NCI-H2171 treated with DMSO at 0.1 percent for 48 hours (cell line): ENCODE measurements at regions not wholly inside any gene's neighbourhood (a gene's known extent, or its start where the extent isn't known, plus 50 kb on each side); places are given as distances from the start of the nearest gene placed in this dataset.

Experiments used
- DNase-seq: peaks from one replicate; lab custom pipeline; 2025; lab: John Stamatoyannopoulos, UW

DNA sequence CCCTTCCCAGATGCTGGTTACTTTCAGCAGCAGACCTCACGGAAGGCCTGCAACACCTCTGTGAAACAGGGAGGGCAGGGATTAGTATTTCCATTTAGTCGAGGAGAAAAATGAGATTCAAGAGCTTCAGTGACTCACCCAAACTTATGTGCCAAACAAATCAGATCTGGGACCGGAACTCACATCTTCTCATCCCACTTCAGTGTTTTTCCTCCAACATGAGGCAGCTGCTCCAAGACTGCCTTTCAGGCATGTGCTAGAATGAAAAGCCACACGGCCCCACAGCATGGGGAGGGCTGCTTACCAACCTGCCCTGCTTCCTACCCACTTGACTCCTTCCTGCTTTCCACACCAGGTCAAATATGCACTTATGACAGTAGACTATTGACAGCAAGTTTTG lies 129.4 kb upstream of the SLC24A5 start:
- DNase-seq: no peak

DNA sequence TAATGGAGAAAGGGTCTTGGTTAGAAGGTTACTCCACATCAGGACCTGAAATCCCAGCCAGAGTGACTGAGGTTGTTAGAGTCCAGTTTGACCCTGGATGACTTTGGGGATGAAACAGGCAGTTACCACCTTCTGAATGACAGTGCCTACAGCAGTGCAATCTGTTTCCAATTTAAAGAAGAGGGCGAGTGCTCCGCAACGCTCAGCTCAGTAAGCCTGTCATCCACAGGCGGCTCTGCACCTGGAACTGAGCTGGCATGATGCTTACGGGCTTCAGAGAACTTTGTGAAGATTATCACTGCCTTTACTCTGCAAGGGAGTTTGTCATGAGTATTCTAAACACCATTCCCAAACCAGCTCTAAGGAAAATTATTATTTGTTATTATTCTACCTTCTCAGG lies 127.7 kb upstream of the SLC24A5 start:
- no peak for DNase-seq

- DNase-seq: no peak
Observed at GRCh38 chr15:47997195-47998080, 123.4 kb upstream of the SLC24A5 start.

GRCh38 chr15:47998619-47999019 lies 122.2 kb upstream of the SLC24A5 start:
- no peak for DNase-seq

GRCh38 chr15:48001393-48002039 lies 119.3 kb upstream of the SLC24A5 start:
- peak; percentile 70 for DNase-seq

DNA sequence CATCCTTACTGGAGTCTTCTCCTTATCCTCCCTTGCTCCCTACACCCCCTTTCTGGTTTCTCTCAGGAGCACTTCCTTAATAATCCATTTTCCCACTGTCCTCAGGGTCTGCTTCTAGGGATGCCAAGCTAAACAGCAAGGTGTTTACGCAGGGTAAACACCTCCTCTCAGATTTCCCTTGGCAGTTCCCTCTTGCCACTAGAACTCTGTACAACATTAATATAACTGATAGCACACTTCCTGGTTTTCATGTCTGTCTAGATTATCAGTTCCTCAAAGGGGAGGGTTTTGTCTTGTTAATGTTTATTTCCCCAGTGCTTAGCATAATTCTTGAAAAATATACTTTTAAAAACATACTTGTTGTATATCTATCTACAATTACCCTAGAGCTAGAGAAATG lies 118.0 kb upstream of the SLC24A5 start:
- DNase-seq: peak; percentile 71

- DNase-seq: no peak
Observed at GRCh38 chr15:48003441-48003840, 117.3 kb upstream of the SLC24A5 start.

DNA sequence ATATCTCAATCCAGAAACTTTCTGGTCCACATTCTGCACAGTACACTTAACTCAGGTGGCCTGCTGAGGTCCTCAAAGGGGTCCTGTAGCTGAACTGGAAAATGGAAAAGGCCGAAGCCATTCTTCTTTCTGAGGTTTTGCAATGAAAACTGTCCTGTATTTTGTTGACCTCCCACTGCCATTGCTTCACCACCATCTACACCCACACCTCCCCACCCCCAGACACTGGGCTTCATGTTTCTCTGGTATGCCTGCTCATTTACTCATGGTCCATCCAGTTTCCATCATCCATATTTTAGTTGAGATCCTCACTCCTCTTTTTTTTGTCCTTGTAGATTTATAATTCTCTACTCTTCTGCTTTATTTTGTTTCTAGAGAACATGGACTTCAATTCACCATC lies 115.7 kb upstream of the SLC24A5 start:
- DNase-seq: no peak

GRCh38 chr15:48006031-48006511 lies 114.7 kb upstream of the SLC24A5 start:
- DNase-seq: peak; percentile 53

DNA sequence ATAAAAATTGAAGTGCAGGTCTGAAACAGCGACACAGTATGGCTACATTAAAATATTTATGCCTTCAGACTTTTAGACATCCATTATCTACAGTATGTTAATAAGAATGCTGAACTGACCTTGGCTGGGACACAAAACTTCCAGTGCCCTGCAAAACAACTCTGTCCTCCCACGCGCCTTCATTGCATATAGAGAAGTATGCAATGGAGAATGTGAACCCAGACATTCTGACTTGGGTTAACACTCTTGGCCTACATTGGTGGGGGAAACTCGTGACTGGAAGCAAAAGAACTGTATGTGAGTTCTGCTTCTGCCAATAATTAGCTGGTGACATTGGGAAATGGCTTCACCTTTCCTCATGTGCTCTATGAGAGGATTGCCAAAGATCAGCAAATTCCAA lies 110.5 kb upstream of the SLC24A5 start:
- DNase-seq: no peak

DNA sequence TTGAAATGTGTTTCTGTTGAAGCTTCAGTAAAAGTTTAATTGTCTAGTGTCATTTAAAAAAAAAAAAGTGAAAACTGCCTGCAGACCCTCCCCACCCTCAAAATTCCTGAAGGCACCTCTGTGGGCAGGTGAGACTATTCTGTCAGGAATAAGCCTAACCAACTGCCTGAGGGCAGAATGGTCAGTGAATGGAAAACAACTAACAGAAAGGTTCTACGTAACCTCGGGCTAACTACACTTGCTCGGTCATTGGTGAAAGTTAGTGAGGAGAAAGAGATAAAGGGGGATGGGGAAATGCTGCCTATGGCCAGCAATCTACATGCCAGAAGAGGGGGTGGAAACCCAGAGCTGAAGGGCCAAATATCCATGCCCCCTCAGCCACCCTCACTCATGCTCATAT lies 108.6 kb upstream of the SLC24A5 start:
- no peak for DNase-seq

- DNase-seq: no peak
Observed at GRCh38 chr15:48016865-48017264, 103.9 kb upstream of the SLC24A5 start.

GRCh38 chr15:48017747-48018146 lies 103.0 kb upstream of the SLC24A5 start:
- peak; percentile 61 for DNase-seq

DNA sequence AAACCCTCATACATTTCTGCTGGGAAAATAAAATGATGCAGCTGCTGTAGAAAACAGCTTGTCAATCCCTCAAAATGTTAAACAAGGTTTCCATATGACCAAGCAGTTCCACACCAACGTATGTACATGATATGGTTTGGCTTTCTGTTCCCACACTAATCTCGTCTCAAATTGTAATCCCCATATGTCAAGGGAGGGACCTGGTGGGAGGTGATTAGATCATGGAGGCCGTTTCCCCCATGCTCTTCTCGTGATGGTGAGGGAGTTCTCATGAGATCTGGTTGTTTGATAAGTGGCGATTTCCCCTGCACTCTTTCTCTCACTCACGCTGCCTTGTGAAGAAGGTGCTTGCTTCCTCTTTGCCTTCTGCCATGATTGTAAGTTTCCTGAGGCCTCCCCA lies 100.6 kb upstream of the SLC24A5 start:
- DNase-seq: peak; percentile 40

GRCh38 chr15:48021336-48022086 lies 99.3 kb upstream of the SLC24A5 start:
- no peak for DNase-seq

- no peak for DNase-seq
Observed at GRCh38 chr15:48025118-48025517, 95.7 kb upstream of the SLC24A5 start.

DNA sequence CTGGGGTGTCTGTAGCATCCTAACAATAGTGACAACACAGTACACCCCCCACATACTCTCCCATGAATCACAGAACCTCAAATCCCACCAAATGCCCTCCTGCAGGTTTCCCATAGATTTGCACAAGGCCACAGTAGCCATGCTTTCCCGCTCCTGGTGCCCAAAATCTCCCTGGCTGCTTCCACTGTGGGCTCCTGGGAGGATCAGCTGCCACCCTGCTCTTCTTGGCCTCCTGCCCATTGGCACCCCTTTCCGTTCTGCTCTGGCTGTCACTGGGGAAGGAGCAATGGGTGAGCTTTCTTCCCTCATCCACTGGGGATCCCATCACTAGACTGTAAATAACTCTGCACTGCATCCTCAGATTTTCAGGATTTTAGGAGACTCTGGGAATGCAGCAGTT lies 92.1 kb upstream of the SLC24A5 start:
- DNase-seq: no peak

- DNase-seq: no peak
Observed at GRCh38 chr15:48029642-48030041, 91.1 kb upstream of the SLC24A5 start.

DNA sequence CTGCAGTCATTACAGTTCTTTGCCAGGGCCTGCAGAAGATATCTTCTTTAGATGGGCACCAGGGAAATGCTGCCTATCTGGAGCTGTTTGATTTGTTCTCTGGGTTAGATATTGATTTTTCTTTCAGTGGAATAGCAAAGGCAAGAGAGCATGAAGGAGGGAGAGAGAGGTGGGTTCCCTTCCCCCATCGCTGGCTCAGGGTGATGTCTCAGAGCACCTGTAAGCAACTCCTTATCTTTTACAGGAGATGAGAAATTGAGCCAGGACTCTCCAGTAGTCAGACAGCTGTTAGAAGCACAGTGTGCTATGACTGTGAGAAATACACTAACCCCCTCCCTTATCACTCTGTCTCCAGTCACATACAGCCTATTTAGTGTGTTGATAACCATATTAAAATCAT lies 89.3 kb upstream of the SLC24A5 start:
- DNase-seq: peak; percentile 13

DNA sequence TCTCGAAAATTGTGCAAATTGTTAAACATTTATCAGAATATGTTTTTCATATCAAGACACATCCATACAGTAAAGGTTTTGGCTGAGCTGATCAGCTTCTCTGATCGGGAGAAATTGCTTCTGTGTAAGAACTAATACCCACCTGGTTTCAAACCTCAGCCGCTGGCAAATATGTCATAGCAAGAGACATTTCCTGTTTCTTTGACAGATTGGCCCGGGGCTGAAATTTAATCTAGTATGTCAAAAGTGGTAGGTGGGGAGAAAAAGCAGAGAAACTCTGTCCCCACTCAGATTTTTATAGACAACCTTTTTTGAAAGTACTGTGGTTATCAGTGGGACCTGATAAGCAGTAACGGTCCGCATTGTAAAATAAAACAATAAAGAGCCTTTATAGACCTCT lies 88.8 kb upstream of the SLC24A5 start:
- no peak for DNase-seq

- DNase-seq: no peak
Observed at GRCh38 chr15:48032911-48033310, 87.9 kb upstream of the SLC24A5 start.

DNA sequence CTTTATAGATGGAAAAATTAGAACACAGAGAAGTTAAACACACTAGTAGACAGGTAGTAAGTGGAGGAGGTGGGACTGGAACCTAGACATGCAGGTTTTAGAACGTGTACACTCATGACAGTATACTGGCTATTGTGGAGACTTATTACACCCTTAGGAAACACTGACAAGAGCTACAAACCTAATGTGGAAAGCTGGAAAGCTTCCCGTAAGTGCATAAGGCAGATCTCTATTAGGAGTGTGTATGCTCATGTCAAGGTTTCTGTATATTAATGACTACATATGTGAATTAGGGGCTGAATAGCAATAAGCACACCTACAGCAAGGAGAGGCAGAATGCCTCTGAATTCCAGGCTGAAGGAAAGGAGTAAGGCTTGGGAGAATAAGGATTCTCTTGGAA lies 82.6 kb upstream of the SLC24A5 start:
- no peak for DNase-seq
